NCI-H2196 (cell line): ENCODE measurements at regions not wholly inside any gene's neighbourhood (a gene's known extent, or its start where the extent isn't known, plus 50 kb on each side); places are given as distances from the start of the nearest gene placed in this dataset.

Source experiments
- DNase-seq: peaks from one replicate; lab custom pipeline; 2025; ENCODE audit not compliant: unreplicated experiment; lab: John Stamatoyannopoulos, UW

GRCh38 chr14:97336179-97336578 lies 539.0 kb downstream of the VRK1 start:
- no peak for DNase-seq

GRCh38 chr14:97336816-97337215 lies 539.6 kb downstream of the VRK1 start:
- DNase-seq, result no peak

- DNase-seq, result no peak
Observed at GRCh38 chr14:97337267-97337666, 540.1 kb downstream of the VRK1 start.

GRCh38 chr14:97337670-97338069 lies 540.5 kb downstream of the VRK1 start:
- no peak for DNase-seq

GRCh38 chr14:97344666-97345065 lies 547.5 kb downstream of the VRK1 start:
- DNase-seq, result no peak

GRCh38 chr14:97346675-97347074 lies 549.5 kb downstream of the VRK1 start:
- DNase-seq, result no peak

- no peak for DNase-seq
Observed at GRCh38 chr14:97349463-97349862, 552.3 kb downstream of the VRK1 start.

GRCh38 chr14:97349946-97350345 lies 552.8 kb downstream of the VRK1 start:
- DNase-seq, result no peak

GRCh38 chr14:97350415-97350814 lies 553.2 kb downstream of the VRK1 start:
- no peak for DNase-seq

- no peak for DNase-seq
Observed at GRCh38 chr14:97350894-97351731, 553.9 kb downstream of the VRK1 start.

GRCh38 chr14:97353102-97353501 lies 555.9 kb downstream of the VRK1 start:
- no peak for DNase-seq

GRCh38 chr14:97354119-97354722 lies 557.0 kb downstream of the VRK1 start:
- DNase-seq, result no peak

- DNase-seq, result no peak
Observed at GRCh38 chr14:97359341-97359740, 562.2 kb downstream of the VRK1 start.

GRCh38 chr14:97361181-97361580 lies 564.0 kb downstream of the VRK1 start:
- DNase-seq, result no peak

GRCh38 chr14:97361958-97362357 lies 564.8 kb downstream of the VRK1 start:
- DNase-seq, result no peak

GRCh38 chr14:97366400-97366799 lies 569.2 kb downstream of the VRK1 start:
- DNase-seq, result no peak

- no peak for DNase-seq
Observed at GRCh38 chr14:97367278-97367677, 570.1 kb downstream of the VRK1 start.

- no peak for DNase-seq
Observed at GRCh38 chr14:97368049-97368448, 570.9 kb downstream of the VRK1 start.

- no peak for DNase-seq
Observed at GRCh38 chr14:97368900-97369564, 571.9 kb downstream of the VRK1 start.

GRCh38 chr14:97369901-97370300 lies 572.7 kb downstream of the VRK1 start:
- no peak for DNase-seq

GRCh38 chr14:97376310-97376709 lies 579.1 kb downstream of the VRK1 start:
- no peak for DNase-seq

GRCh38 chr14:97377550-97377949 lies 580.4 kb downstream of the VRK1 start:
- DNase-seq, result no peak
